ENCODE measurements at regions not wholly inside any gene's neighbourhood (a gene's known extent, or its start where the extent isn't known, plus 50 kb on each side); places are given as distances from the start of the nearest gene placed in this dataset.

DNA sequence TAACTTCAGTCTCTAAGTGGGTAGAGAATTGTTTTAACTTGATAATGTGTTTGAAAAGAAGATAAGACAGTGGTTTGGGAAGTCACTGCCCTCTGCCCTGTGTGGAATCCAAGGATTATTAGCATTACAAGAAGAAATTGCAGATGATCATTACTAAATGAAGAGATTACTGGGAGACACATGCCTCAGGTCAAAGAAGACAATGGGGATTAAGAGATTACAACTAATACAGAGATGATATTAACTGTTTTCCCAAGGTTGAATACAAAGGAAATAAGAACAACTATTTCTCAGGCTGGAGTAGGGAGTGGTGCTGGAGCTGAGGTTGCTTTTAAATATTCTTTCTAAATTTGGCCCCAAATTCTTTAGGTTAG lies 166.0 kb downstream of the TRMT11 start:
- Histone ChIP-seq H3K27me3 (no peaks in the 10 kb centered on the region), H3K36me3 (no peaks in the 10 kb centered on the region), H3K4me1 (no peaks in the 10 kb centered on the region), H3K9me3 (no peaks in the 10 kb centered on the region), H3K27ac (no peak overlapping the region), H3K4me3 (no peak overlapping the region)
- ATAC-seq (ENCODE audit: low FRiP score in 2 of 2) (no peak), DNase-seq (no peak)
- TF ChIP-seq, protein P1, sequence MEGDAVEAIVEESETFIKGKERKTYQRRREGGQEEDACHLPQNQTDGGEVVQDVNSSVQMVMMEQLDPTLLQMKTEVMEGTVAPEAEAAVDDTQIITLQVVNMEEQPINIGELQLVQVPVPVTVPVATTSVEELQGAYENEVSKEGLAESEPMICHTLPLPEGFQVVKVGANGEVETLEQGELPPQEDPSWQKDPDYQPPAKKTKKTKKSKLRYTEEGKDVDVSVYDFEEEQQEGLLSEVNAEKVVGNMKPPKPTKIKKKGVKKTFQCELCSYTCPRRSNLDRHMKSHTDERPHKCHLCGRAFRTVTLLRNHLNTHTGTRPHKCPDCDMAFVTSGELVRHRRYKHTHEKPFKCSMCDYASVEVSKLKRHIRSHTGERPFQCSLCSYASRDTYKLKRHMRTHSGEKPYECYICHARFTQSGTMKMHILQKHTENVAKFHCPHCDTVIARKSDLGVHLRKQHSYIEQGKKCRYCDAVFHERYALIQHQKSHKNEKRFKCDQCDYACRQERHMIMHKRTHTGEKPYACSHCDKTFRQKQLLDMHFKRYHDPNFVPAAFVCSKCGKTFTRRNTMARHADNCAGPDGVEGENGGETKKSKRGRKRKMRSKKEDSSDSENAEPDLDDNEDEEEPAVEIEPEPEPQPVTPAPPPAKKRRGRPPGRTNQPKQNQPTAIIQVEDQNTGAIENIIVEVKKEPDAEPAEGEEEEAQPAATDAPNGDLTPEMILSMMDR (IDR thresholded peaks at IDR 0.05) = no peak
- TF ChIP-seq POLR2A (IDR thresholded peaks at IDR 0.05) (no peak), EP300 (IDR thresholded peaks at IDR 0.05) (no peak), POLR2AphosphoS5 (IDR thresholded peaks at IDR 0.05) (no peak)

DNA sequence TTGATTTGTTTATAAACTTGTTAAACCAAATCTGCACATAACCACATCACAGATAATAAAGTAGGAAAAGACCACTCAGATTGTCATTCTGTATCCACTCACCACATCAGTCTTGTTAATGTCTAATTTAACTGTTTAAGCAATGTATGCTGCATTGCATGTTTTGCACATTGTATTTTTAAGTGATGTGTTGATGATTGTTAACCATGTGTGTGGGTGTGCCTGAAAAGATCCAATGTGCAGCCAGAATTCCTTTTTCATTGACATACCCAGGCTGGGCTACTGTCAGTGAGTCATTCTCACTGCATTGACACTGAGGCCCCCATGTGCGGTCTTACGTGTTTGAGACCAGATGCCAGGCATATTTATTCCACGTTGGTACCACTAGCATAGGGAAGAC lies 167.3 kb downstream of the TRMT11 start:
- Histone ChIP-seq H3K27me3 (no peaks in the 10 kb centered on the region), H3K4me3 (no peak overlapping the region), H3K36me3 (no peaks in the 10 kb centered on the region), H3K9me3 (no peaks in the 10 kb centered on the region), H3K27ac (no peak overlapping the region), H3K4me1 (no peaks in the 10 kb centered on the region)
- TF ChIP-seq EP300 (IDR thresholded peaks at IDR 0.05) = no peak
- TF ChIP-seq POLR2A (IDR thresholded peaks at IDR 0.05) = no peak
- TF ChIP-seq, protein P1 (IDR thresholded peaks at IDR 0.05) = no peak
- TF ChIP-seq POLR2AphosphoS5 (IDR thresholded peaks at IDR 0.05) = no peak
- DNase-seq = no peak
- ATAC-seq (ENCODE audit: low FRiP score in 2 of 2) = peak in 1 of 2 donors; percentile 28
- 62 to 82% methylated on average over 3 of the region's 3 CpGs for WGBS, 2 donors

DNA sequence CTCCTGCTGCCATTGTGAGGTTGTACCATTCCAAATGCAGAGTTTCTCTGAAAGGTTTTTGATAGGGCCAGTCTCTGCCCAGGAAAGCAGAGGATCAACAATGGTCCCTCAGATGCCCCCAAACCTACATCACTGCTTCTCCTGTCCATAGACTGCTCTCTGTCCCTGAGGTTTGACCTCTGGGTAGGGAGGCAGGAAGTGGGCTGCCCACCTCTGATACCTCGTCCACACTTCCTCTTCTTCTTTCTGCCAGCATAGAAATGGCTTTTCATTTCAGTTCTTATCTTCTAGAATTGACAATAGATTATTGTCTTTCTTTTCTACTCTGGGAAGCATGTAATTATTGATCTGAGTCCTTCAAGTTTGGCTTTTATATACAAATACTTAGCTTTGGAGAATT lies 170.6 kb downstream of the TRMT11 start:
- ATAC-seq (ENCODE audit: low FRiP score in 2 of 2) = no peak
- 38 to 58% methylated on average over 1 of the region's 1 CpG for WGBS, 2 donors
- TF ChIP-seq EP300 (IDR thresholded peaks at IDR 0.05) = no peak
- TF ChIP-seq, protein P1 (IDR thresholded peaks at IDR 0.05) = no peak
- no peak for DNase-seq
- no peaks in the 10 kb centered on the region for H3K27me3 ChIP-seq
- H3K36me3 ChIP-seq = no peaks in the 10 kb centered on the region
- H3K4me3 ChIP-seq = no peak overlapping the region
- H3K9me3 ChIP-seq = no peaks in the 10 kb centered on the region
- no peaks in the 10 kb centered on the region for H3K4me1 ChIP-seq
- H3K27ac ChIP-seq = no peak overlapping the region

DNA sequence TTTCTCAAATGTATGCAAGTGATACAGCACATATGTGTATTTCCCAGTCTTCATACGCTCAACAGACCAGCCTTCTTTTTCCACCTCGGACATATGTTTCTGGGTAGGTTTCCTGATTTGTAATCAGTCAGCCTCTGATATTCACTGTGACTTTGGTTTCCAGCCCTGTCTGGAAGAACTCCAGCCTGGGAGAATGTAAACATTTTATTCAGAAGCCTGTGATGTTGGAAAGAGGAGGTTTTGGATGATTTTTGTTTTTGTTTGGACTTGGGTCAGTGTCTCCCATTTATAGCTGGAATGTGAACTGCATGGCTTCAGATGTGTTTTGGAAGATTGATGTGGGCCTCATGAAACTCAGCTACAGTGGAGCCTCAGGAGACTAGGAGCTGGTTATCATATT lies 172.2 kb upstream of the CENPW start:
- no peak for TF ChIP-seq POLR2AphosphoS5 (IDR thresholded peaks at IDR 0.05)
- TF ChIP-seq POLR2A (IDR thresholded peaks at IDR 0.05) = no peak
- TF ChIP-seq, protein P1 (IDR thresholded peaks at IDR 0.05) = no peak
- no peak for TF ChIP-seq EP300 (IDR thresholded peaks at IDR 0.05)
- WGBS, 2 donors = 70 to 88% methylated on average over 2 of the region's 2 CpGs
- H3K36me3 ChIP-seq = no peaks in the 10 kb centered on the region
- no peaks in the 10 kb centered on the region for H3K27me3 ChIP-seq
- H3K4me3 ChIP-seq = no peak overlapping the region
- ATAC-seq (ENCODE audit: low FRiP score in 2 of 2) (no peak), DNase-seq (no peak)
- H3K9me3 ChIP-seq = no peaks in the 10 kb centered on the region
- H3K4me1 ChIP-seq = peaks cover 0 to 7% (median 0%) of the 10 kb centered on the region in 4 donors
- H3K27ac ChIP-seq = no peak overlapping the region

DNA sequence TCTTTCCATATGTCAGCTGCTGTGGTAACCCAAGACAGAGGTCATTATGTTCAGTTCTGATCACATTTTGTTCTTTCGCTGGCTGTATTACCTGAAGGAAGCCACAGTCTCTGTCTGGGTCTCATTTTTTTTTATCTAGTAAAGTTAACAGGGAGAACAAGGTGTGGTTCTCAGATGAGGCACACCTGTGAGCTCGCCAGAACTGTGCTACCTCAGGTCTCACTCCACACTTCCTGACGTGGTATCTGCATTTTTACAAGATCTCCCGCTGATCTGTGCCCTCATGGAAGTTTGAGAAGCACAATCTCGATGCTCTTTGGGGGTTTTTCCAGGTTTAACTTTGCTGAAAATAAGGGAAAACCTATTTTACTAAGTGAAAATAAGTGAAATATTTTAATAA lies 169.5 kb upstream of the CENPW start:
- no peaks in the 10 kb centered on the region for H3K36me3 ChIP-seq
- DNase-seq (no peak), ATAC-seq (ENCODE audit: low FRiP score in 2 of 2) (no peak)
- H3K9me3 ChIP-seq = no peaks in the 10 kb centered on the region
- no peaks in the 10 kb centered on the region for H3K27me3 ChIP-seq
- H3K4me1 ChIP-seq = peaks cover 0 to 7% (median 0%) of the 10 kb centered on the region in 4 donors
- no peak overlapping the region for H3K27ac ChIP-seq
- no peak overlapping the region for H3K4me3 ChIP-seq
- TF ChIP-seq POLR2A (IDR thresholded peaks at IDR 0.05) (no peak), EP300 (IDR thresholded peaks at IDR 0.05) (no peak), POLR2AphosphoS5 (IDR thresholded peaks at IDR 0.05) (no peak)
- TF ChIP-seq, protein P1 (IDR thresholded peaks at IDR 0.05) = no peak
- WGBS, 2 donors = 70 to 71% methylated on average over 5 of the region's 5 CpGs
